ENCODE measurements at regions not wholly inside any gene's neighbourhood (a gene's known extent, or its start where the extent isn't known, plus 50 kb on each side); places are given as distances from the start of the nearest gene placed in this dataset.

DNA sequence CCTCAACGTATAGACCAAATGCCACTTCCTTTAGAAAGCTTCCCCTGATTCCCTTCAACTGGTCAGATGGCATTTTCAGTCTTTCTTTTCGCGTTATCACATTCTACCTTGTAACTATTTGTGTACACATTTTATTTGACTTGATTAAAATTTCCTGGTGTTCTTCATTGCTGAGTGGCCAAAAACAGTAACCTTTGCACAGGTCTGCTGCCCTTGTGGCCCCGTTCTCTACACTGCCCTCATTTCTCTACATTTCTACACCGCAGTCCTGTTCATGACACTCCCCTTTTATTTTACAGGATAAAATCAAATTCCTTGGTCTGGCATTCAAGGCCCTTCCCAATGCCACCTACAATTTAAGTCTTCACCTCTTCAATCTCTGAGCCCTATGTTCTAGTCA, 334.2 kb upstream of the SLC30A5 start:
- DNase-seq, result no peak

DNA sequence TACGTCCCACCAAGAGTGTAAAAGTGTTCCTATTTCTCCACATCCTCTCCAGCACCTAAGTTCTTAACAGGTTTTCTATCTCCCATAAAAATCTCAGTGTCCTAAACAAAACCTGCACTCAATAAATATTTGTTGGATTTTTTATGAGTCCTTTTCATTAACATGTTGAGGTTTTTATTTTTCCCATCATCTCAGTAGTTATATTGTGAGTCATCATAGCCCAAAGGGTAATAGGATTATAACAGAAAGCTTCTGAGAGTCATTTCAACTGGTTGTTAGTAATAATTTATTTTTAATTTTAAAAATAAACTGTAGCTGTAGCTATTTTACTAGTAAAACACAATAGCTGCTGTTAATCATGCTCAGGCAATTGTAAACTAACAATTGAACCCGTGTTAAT, 331.6 kb upstream of the SLC30A5 start:
- no peak for DNase-seq

DNA sequence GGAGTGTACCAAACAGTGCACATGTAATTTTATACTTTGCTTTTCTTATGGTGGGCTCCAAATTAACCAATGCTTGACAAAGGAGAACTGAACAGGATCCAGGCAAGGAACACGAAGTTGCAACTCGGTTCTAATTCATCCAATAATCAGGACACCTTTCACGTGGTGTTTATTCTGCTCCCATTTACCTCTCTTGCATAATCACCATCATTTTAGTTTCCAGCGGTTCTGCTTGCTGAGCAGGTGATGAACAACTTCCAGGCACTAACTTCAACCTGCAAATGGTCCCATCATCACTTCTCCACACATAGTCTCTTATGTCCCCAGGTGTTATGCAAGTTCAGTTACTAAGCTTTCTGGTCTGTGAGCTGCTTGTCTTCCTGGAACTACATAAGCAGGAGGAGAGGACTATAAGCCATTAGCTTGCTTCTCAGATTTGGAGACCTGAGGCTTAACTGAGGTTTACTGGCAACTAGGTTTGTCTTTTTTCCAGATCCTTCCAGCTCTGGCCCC, 326.8 kb upstream of the SLC30A5 start:
- no peak for DNase-seq

DNA sequence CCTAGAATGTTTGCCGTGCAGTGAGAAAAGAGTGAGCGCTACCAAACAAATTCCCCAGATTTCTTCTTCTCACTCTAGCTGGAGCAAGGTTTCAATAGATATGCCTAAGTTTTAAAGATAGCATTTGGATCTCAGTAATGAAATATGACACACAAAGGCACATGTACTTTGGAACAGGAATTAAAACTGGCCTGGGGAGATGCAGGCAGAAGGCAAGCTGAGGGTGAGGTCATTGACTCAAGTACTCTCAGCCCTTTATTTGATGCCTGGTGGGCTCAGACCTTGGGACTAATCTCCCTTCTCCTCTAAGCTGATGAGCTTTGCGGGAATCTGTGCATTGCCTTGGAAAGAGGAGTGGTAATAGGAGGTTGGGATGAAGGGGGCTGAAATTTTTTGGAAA, 323.3 kb upstream of the SLC30A5 start:
- no peak for DNase-seq

DNA sequence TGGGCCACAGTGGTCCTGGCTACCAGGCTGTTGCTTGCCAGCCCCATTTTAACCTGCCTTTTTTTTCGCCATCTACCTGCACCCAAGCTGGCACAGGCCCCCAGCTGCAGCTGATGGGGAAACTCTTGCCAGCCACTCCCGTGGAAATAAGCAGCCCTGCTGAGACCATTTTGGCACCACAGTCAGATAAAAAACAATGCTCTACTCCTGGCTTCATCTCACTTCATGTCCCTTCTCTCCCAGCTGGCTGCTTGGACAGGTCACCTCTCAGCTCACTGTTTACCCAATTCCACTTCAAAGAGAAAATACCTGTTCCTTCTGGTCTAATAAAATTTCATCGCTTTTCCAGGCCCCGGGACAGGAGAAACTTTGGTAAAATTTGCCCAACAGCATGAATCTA, 322.6 kb upstream of the SLC30A5 start:
- no peak for DNase-seq

DNA sequence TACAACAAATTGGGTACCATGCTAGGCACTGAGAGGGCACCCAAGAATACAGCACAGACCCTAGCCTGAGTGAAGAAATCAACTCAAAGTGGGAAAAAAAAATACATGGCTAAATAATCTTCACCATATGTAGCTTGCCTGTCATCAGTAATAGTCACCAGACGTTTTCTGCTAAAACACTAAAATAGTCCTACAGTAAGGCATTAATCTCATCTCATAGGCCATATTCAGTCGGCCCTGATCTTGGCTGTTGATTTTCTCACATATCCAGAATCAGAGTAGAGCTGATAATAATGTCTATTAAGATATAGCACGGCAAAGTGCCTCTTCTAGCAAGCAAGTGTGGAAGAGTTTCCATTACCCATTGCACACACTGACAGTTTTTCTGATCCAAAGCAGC, 322.1 kb upstream of the SLC30A5 start:
- DNase-seq, result no peak

DNA sequence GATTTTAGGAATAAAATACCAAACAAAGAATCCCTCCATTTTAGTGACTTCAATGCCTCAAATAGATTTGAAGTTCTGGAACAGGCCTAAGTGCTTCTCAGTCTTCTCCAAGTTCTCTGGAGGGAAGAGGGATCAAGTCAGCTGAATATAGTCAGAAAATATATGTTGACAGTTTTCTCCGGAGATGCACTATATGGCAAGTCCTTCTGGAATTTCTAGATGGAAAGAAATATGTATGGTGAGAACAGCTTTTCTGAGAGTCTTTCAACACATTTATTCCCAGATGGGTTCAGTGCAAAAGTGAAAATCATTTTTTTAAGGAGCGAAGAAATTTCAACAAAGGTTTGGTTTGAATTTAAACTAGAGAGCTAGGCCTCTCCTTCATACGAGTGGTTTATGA, 317.4 kb upstream of the SLC30A5 start:
- DNase-seq, result no peak

DNA sequence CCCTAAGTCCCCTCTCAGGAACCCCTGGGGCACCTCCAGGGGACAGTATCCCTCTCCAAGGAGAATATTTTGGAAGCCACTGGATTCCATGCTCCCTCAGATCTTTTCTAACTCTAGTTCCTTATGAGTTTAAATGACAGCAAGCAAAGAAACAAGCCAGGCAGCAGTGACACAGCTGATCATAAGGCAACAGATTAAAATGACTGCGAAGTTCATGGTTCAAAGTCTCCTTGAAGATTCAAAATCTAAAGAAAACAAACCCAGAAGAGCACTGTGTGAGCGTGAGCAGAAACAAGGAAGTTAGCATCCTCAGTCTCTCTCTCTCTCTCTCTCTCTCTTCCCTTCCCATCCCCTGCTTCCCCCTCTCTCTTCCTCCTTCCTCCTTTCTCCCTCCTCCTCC, 316.7 kb upstream of the SLC30A5 start:
- DNase-seq, result no peak

DNA sequence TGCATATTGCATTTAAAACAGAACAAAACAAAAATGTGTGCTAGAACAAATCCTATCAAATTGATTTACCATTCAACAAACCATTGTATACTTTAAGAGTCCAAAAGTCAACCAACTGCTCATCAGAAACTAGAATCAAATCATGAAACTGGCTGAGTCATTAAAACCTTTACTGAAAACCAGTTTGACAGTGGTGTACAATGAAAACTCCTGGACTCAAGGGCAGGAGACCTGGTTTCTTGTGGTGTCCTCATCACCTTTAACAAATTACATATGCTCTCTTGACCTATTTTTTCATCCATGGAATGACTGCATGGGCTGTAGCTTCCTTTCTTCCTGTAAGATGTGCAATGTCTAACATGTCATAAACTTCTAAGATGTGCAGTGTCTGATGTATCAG, 315.3 kb upstream of the SLC30A5 start:
- no peak for DNase-seq

DNA sequence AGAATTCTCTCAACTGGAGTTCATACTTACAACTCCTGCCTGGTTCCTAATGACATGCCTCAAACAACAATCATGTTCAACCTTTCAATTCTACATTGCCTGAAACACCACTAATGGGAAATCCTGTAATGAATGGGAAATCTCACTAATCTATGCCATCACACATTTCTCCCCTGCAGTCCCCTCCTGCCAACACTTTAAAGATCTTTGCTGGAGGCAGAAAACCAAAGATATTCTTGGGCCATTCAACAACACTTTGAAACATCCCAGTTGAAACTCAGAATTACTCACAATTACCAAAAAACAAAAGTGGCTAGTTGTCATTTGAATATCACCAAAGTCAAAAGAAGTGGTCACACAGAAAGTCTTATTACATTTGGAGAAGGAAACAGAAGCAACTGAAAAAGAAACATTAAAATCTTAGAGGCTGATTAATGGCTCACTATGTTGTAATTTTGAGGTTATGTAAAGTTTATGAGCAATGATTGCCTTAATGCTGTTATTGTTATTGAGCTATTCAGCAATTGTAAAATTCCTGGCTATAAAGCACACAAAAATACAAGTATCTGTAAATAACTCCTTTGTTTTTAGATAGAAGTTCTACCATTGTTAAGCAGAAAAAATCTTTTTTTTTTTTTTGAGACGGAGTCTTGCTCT, 313.4 kb upstream of the SLC30A5 start:
- no peak for DNase-seq

DNA sequence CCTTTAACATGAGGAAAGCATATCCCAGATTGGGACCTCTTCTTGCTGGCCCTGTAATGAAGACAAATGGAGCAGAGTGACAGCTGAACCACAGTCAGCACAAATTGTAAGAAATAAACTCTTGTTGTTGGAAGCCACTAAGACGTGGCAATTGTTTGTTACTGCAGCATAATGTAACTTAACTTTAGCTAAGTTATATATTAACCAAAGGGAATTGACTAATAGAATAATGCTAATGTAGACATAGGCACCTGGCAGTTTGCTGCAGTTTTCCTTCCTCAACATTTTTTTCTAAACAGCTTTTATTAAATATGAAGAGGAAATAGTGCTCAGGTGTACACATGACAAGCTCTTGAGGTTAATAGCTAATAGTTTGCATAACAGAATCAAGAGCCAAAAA, 300.7 kb upstream of the SLC30A5 start:
- DNase-seq, result no peak

DNA sequence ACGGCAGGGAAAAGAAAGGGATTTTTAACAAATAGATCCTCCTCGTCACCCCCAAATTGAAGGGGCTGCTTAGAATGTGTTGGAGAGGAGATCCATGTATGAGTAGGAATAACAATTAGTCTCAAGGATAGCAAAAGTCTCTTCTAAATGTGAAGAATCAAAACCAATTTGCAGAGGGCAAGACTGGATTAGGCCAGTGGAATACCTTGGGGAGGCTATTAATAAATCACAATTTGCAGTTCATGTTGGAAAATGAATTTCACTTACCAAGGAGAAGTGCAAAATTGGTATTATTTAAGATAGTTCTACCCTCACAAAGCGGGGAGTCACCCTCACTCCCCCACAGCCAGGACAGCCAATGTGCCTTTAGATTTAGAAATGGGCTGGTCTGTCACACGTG, 299.8 kb upstream of the SLC30A5 start:
- no peak for DNase-seq

DNA sequence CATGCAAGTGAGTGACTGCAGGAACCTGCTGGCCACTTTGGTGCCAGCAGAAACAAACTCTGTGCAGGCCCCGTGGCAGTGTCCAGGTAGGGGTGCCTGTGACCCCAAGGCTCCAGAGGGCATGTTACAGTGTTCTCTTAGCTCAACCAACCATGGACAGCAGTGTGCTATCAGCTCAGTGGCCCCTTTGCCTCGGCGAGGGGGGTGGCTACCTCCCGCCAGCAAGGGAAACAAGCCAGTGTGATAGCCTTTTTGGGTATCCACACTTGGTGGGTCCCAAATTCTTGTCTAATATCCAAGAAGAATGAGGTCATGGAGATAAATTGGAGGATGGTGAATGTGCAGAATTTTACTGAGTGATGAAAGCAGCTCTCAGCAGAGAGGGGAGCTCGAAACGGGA, 298.6 kb upstream of the SLC30A5 start:
- DNase-seq, result no peak

DNA sequence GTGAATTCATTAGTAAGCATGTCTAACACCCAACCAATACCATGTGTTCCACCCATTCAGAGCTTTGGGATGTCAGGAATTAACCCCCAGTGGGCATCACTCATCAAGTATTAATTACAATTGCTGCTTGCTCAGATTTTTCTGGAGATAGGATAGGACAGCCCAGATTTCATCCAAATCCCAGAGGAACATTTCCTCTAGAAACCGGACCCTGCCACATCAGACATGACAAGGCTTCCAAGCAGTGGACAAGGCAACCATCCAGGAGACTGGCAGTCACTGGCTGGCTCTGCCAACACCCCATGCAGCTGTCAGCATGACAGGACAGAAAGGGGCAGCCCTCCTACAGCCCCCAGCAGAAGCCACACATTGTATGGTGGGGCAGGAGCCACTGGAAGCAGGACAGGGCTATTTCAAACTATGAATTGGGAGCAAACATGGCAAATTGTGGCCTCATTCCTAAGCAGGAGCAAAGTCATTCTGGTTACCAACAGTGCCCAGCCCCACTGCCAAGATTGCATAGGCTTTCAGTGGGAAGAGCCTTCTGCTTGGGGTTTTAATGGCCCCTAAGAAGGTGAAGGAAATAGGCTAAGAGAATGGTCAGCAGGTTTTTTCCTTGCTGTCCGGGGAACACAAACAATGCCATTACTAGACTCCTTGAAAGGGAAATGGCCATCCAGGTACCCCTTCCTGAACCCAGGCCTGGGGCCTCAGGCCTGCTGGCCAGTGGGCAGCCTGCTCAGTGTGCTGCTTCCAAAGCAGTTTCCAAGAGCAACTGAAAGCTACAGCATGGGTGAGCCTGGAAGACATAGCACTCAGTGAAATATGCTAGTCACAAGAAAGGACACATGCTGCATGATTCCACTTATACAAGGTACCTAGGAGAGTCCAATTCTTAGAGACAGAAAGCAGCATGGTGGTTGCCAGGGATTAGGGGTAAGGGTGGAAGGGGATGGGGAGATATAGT, 294.7 kb upstream of the SLC30A5 start:
- DNase-seq, result no peak

DNA sequence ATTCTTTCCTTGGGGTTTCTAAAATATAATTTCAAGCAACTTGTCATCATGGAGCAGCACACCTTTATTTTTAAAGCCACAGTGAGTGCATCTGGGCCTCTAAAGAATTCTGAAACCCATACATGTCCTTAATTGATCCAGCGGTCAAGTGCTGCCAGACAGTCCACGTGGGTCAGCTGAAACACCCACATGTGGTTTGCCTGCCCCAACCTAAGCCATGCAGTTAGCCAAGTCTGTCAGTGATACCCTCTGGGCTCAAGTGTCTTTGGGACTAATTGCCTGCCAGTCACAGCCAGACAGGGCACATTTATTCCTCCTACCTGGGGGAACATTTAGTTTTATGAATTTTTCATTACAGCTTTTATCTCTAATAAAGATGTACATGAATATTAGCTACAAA, 291.4 kb upstream of the SLC30A5 start:
- DNase-seq, result no peak

DNA sequence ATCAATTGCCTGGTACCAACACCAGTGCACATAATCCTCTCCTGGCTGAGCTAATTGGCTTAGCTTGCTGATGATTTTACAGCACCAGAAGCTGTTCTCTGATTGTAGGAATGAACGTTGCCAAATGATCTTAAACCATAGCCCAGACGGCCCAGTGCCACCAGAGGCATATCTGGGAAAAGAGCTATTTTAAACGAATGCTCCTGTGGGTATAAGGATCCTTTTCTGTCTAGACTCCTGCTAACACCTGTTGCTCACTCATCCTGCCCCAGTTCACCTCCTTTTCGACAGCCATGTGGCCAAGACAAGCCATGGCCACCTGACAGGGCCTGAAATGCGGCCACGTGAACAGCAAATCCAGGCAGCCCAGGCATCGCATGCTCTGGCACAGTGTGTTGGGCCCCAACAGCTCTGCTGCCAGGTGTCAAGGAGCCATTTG, 289.9 kb upstream of the SLC30A5 start:
- DNase-seq, result no peak

DNA sequence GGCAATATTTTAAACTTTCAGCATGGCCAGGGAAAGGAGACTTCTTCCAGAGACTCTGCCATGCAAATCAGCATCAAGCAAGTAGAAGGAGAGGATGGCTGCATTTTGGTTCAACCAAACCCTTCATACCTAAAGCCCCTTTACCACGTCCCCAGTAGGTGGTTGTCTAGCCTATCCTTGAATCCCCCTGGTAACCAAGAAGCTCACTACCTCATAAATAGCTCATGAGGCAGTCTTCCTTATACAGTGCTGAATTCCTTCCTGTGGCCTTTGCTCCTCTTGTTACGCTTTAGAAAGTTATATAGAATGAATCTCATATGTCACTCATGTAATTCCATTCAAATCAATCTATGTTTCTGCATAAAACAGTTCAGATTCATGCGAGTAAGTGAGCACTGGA, 289.5 kb upstream of the SLC30A5 start:
- no peak for DNase-seq

DNA sequence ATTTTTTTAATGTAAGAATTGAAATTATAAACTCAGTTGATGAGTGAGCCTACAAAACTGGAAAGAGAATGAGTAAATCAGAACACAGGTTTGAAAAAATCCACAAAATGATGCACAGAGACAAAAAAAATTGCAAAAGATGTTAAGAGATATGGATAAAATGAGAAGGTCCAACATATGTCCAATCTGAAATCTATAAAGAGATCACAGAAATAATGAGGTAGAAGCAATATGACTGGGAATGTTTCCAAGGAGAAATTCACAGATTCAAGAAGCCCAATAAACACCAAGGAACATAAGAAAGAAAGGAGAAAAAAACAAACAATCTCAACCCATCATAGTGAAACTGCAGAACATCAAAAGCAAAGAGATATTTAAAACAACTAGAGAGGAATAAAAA, 288.4 kb upstream of the SLC30A5 start:
- DNase-seq, result no peak

DNA sequence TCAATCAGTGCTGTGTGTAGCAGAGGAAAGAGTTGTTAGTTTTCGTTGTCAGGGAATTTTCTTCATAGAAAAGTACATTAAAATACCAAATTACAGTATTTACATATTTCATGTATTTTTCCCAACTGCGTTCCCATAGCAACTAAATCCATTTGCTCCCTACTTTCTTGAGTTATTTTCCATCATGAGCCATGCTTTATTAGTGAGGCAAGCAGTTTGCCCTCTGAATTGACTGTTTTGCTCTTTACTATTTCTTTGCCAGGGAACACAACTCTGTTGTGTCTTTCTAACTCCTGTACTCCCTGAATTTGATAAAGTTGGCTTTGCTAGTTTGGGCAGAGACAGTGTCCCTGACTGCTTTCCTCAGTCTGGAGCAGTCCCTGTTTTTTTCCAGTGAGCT, 276.2 kb upstream of the SLC30A5 start:
- DNase-seq, result no peak

DNA sequence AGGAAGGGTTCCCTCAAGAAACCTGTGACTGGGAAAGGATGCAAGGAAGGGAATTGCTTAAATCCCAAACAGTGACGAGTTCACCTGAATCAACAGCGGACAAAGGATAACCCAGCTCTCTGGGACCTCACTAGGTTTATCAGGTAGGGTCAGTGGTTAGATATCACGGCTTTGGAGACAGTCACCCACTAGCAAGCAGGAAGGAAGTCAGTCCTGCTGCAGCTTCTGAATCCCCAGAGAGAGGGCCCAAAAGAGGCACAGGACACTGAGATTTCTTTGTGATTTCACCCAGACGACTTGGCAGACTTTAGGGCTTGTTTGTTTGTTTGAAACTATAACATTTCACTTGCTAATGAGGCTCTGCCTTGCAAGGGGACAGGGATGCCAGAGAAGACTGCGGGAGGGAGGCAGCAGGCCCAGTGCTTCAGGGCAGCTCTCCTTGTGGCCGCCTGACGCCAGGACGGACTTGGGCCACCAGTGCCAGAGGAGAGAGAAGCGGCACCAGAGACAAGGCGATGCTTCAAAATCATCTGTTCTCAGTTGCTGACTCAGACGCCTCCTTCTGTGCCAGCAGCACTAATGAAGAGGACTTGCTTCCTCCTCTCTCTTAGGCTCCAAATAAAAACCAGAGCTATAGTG, 275.6 kb upstream of the SLC30A5 start:
- no peak for DNase-seq

DNA sequence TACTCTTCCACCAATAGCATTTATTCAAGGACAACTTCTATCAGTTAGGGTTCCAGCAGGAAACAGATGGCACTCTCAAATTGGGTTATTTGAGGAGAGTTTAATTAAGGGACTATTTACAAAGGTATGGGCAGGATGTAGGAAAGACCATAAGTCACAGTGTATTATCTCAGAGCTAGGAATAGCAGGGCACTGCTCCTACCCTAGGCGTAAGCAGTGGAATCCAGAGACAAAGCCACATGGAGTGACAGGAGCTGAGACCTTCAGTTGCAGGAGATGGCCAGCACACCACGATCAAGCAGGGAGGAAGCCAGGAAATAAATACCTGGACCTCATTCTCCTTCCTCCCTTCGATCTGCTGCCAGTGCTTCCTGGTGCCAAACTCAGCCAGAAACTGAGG, 274.9 kb upstream of the SLC30A5 start:
- no peak for DNase-seq

DNA sequence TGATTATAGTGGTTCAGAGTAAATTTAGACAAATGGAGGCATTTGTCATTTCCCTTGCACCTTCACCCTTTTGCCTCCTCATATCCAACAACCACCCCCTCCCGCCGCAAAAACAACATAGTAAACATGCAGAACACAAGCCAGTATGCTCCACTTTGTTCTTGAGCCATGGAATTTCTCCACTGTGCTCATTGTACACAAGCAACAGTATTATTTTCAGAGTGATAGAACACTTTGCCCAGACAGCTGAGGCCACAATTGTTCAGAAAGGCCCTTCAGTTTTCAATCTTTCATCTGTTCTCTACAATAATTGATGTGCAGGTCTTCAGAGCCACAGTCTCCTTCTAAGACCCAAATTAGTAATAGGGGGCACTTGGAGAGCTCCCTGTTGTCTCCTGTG, 272.8 kb upstream of the SLC30A5 start:
- no peak for DNase-seq

DNA sequence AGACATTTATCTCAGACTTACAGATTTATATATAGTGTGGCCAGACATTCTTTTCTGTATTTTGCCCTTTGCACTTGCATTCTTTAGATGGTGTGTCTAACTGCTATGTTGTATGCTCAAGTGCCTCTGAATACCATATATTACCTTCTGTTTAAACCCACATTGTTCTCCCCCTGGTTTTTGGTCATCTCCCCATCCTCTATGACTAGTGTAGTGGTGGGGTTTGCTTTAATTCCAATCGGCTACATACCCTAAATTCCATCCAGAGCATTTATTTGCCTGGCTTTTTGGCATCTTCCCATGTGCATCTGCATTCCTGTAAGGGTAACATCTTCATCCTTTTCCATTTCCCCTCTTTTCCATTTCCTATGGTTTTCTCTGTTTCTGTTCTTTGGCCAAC, 271.0 kb upstream of the SLC30A5 start:
- DNase-seq, result no peak

DNA sequence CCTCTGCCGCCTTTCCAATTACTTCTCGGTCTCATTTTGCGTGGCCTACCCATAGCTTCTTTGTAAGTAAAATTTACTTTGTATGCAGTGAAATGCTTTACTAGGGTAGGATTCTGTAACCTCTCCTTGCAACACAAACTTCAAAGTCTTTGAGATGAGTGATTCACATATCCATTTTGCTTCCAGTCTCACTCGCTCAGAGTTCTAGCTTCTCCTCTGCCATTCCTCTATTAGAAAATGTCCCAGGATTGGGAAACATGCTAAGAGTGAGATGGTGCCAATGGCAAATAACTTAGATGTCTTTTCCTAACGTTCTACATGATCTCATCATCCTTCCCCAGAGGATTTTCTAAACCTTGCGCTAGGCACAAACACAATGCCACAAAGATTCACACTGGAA, 270.5 kb upstream of the SLC30A5 start:
- DNase-seq, result no peak

All from CD4-positive, alpha-beta T cell treated with Interferon alpha-2 for 1 hour (primary cell).